ENCODE measurements at regions not wholly inside any gene's neighbourhood (a gene's known extent, or its start where the extent isn't known, plus 50 kb on each side); places are given as distances from the start of the nearest gene placed in this dataset.
"Not testable (repeated sequence)": the region's sequence is repeated elsewhere in the genome, so short reads cannot be mapped to it uniquely, and the experiment has no call there.

GRCh38 chr6:122859676-122860075 is 70.6 kb downstream of the SMPDL3A start:
- no peak for DNase-seq

- no peak for DNase-seq
Measured at GRCh38 chr6:122861594-122861993, 72.5 kb downstream of the SMPDL3A start.

- no peak for DNase-seq
Measured at GRCh38 chr6:122868137-122868536, 79.1 kb downstream of the SMPDL3A start.

GRCh38 chr6:122869437-122870024 is 80.5 kb downstream of the SMPDL3A start:
- DNase-seq: peak; percentile 31

GRCh38 chr6:122871079-122871478 is 82.0 kb downstream of the SMPDL3A start:
- peak; percentile 16 for DNase-seq

- DNase-seq: no peak
Measured at GRCh38 chr6:122872311-122872710, 83.3 kb downstream of the SMPDL3A start.

DNA sequence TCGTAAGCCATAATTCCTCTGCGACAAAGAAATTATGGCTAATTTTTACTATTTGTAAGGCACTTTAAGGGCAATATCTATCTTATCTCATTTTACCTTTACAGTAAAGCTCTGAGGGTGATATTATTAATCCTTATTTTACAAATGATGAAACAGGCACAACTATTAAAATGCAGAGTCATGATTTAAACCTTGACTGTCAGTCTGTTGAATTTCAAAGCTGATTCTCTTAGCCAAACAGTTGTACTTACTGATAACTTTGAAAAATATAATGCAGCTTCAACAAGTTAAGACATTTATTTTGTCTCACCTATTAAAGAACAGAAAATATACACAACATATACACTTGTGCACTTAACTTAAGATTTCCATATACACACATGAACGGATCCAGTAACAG is 88.2 kb downstream of the SMPDL3A start:
- no peak for DNase-seq

DNA sequence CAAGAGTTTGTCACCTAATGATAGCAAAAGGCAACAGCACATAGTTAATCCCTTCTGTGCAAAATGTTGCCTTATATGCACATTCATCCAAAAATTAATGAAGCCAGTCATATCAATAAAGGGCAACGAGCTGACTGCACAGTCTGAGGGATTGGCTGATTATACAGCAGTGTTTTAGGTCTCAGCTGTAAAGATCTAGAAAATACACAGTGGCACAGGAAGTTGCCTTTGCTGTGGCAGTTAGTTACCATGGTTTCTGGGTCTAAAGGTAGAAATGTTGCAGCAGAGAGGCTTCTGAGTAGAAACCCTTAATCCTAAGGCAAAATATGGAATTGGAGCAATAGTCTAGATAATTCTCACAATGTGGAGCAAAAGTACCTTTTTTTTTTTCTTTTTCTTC is 89.7 kb downstream of the SMPDL3A start:
- no peak for DNase-seq

GRCh38 chr6:122886481-122886880 is 97.4 kb downstream of the SMPDL3A start:
- no peak for DNase-seq

GRCh38 chr6:122887941-122888340 is 98.9 kb downstream of the SMPDL3A start:
- DNase-seq: no peak

- not testable (repeated sequence) for DNase-seq
Measured at GRCh38 chr6:122888680-122889079, 99.6 kb downstream of the SMPDL3A start.

DNA sequence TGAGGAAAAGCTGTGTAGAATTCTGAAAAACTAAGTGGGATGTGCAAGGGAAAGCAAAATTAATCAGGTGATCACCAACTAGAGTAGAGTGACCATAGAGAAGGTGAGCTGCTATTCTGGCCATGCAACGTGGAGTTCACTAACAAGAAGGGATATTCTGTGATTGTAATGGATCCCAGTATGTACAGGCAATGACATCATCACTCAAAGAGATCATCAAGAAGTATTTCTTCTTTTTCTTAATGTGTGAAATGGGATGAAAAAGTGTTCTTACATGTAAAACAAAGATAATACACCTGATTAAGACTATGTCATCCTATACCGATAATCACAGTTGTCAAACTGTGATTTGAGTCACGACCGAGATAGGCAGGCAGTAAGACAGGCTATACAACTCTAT is 101.2 kb downstream of the SMPDL3A start:
- no peak for DNase-seq

DNA sequence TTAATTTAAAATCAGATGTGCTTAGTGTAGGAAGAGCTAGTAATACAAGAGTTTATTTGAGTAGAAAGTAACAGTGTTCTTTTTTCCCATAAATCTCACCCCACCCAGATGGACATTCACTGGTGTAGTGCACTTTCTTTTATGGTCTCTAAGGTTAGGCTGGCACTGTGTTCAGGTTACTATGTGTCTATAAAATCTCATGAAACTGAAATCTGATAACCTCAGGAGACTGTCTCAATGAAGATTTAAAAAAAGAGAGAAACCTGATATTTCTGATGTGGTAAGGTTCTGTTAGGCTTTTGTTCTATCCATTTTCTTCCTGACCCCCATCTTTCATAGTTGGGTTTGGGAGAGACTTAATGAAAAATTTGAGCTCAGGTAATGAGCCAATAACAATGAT is 101.2 kb upstream of the CLVS2 start:
- DNase-seq: no peak

GRCh38 chr6:122902326-122902725 is 93.7 kb upstream of the CLVS2 start:
- no peak for DNase-seq

DNA sequence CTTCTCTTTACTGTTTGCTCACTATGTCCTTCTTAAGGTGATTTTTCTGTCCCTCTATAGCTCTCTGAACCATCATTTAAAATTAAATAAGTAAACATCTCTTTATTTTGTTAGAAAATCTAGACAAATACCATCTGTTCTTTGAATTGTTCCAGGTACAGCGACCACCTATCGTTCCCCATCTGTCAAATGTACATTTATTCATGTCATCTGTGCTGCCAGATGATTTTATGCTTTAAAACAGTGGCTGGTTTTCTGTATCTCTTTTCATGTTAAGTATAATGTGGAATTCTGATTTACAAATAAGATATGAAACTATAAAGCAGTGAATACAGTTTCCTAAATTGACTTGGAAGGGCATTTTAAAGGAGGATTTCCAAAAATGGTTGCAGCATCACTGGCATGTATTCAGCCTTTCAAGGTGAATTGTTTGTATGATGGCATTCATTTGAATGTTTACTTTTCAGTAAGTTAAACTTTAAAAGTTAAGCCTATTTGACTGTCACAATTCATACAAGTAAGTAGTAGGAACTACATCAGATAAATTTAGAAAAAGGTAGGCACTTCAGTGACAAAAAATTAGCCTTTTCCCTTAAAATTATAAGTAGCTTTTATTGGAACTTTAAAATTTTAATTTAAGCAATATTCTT is 92.6 kb upstream of the CLVS2 start:
- DNase-seq: no peak

GRCh38 chr6:122904166-122904565 is 91.9 kb upstream of the CLVS2 start:
- no peak for DNase-seq

DNA sequence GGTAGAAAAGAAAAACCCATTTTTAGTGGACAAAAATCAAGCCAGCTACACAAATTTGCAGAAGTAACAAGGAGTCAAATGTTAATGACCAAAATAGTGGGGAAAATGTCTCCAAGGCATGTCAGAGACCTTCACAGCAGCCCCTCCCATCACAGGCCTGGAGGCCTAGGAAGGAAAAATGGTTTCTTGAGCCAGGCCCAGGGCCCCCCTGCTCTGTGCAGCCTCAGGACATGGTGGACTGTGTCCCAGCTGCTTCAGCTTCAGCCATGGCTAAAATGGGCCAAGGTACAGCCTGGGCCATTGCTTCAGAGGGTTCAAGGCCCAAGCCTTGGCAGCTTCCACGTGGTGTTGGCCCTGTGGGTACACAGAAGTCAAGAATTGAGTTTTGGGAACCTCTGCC is 82.5 kb upstream of the CLVS2 start:
- no peak for DNase-seq

DNA sequence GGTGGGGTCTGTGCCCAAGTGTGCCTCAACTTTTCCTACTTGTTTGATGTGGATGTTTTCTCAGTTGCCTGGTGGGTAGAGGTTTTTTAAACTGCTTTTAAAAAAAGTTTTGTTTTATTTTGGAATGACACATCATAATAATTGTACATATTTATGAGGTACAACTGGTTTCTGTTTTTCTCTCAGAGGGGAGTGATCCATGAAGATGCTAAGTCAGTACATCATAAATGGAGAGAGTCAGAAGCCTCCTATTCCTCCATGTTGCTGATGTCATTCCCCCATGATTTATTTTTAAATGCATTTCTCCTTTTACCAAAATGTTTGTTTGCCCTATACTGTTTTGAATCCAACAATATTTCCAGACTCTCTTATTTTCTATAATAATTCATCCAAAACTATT is 77.3 kb upstream of the CLVS2 start:
- no peak for DNase-seq

- no peak for DNase-seq
Measured at GRCh38 chr6:122930252-122931180, 65.5 kb upstream of the CLVS2 start.

GRCh38 chr6:122931916-122932315 is 64.1 kb upstream of the CLVS2 start:
- no peak for DNase-seq

DNA sequence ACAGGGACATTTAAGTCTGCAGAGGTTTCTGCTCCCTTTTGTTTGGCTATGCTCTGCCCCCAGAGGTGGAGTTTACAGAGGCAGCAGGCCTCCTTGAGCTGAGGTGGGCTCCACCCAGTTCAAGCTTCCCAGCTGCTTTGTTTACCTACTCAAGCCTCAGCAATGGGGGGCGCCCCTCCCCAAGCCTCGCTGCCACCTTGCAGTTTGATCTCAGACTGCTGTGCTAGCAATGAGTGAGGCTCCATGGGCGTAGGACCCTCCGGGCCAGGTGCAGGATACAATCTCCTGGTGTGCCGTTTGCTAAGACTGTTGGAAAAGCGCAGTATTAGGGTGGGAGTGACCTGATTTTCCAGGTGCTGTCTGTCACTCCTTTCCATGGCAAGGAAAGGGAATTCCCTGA is 51.1 kb upstream of the CLVS2 start:
- DNase-seq: not testable (repeated sequence)

Data from fibroblast of skin of right biceps (primary cell).